ENCODE measurements at regions not wholly inside any gene's neighbourhood (a gene's known extent, or its start where the extent isn't known, plus 50 kb on each side); places are given as distances from the start of the nearest gene placed in this dataset.

DNA sequence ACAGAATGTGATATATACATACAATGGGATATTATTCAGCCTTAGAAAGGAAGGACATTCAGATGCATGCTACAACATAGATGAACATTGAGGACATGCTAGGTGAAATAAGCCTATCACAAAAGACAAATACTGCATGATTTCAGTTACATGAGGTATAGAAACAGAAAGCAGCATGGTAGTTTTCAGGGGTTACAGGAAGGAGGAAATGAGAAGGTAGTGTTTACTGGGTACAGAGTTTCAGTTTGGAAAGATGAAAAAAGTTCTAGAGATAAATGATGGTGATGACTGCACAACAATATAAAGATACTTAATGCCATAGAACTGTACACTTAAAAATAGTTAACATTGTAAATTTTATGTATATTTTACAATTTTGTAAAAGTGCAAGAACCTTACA, 266.7 kb upstream of the C11orf87 start:
- H3K9me2 ChIP-seq (ENCODE audit: insufficient read depth): no peaks in the 10 kb centered on the region
- no peaks in the 10 kb centered on the region for H4K20me1 ChIP-seq (ENCODE audit: insufficient read depth)
- no TSS peak for BruUV-seq (replicated peaks)
- CTCF ChIA-PET: no interaction called here
- no peak overlapping the region for H3K27ac ChIP-seq (ENCODE audit: low read depth, low read length)
- no peak for ATAC-seq
- H3K4me2 ChIP-seq (ENCODE audit: low read length): no peak overlapping the region
- RAD21 ChIA-PET (ENCODE audit: low non-redundant PET in 1 of 2, low total read pairs in 2 of 2, uncharacterized antibody in 2 of 2, unreplicated experiment in 2 of 2): no interaction called here
- DNase-seq (ENCODE audit: low read depth, low spot score): no peak
- no peak overlapping the region for H2AFZ ChIP-seq (ENCODE audit: low read depth, low read length, poor library complexity, severe bottlenecking)
- no peaks in the 10 kb centered on the region for H3K9me3 ChIP-seq (ENCODE audit: control insufficient read depth in 1 of 2, insufficient read depth in 1 of 2, low read depth in 1 of 2, low read length in 2 of 2)
- H3K79me2 ChIP-seq (ENCODE audit: insufficient read depth, low read length): no peaks in the 10 kb centered on the region
- intact Hi-C loops (cut with micrococcal nuclease): no loop called here
- H3K4me1 ChIP-seq (ENCODE audit: control insufficient read depth in 1 of 2, insufficient read depth in 2 of 2, low read length in 2 of 2): no peaks in the 10 kb centered on the region
- H3K36me3 ChIP-seq (ENCODE audit: control insufficient read depth in 1 of 2, insufficient read depth in 2 of 2, low read length in 2 of 2): no peaks in the 10 kb centered on the region
- no peak overlapping the region for H3K9ac ChIP-seq (ENCODE audit: low read length)
- POLR2A ChIA-PET: no interaction called here
- no peak overlapping the region for H3K4me3 ChIP-seq (replicated peaks in 1 of 2; ENCODE audit: low read depth in 1 of 2, low read length in 2 of 2)
- no peak for TF ChIP-seq EZH2 (IDR thresholded peaks at IDR 0.05)
- TF ChIP-seq, protein P1, sequence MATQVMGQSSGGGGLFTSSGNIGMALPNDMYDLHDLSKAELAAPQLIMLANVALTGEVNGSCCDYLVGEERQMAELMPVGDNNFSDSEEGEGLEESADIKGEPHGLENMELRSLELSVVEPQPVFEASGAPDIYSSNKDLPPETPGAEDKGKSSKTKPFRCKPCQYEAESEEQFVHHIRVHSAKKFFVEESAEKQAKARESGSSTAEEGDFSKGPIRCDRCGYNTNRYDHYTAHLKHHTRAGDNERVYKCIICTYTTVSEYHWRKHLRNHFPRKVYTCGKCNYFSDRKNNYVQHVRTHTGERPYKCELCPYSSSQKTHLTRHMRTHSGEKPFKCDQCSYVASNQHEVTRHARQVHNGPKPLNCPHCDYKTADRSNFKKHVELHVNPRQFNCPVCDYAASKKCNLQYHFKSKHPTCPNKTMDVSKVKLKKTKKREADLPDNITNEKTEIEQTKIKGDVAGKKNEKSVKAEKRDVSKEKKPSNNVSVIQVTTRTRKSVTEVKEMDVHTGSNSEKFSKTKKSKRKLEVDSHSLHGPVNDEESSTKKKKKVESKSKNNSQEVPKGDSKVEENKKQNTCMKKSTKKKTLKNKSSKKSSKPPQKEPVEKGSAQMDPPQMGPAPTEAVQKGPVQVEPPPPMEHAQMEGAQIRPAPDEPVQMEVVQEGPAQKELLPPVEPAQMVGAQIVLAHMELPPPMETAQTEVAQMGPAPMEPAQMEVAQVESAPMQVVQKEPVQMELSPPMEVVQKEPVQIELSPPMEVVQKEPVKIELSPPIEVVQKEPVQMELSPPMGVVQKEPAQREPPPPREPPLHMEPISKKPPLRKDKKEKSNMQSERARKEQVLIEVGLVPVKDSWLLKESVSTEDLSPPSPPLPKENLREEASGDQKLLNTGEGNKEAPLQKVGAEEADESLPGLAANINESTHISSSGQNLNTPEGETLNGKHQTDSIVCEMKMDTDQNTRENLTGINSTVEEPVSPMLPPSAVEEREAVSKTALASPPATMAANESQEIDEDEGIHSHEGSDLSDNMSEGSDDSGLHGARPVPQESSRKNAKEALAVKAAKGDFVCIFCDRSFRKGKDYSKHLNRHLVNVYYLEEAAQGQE (IDR thresholded peaks at IDR 0.05; ENCODE audit: low read depth): no peak
- no peak for TF ChIP-seq ELF1 (IDR thresholded peaks at IDR 0.05; ENCODE audit: borderline replicate concordance, low read depth)
- no peak for TF ChIP-seq ZNF274 (IDR thresholded peaks at IDR 0.05; ENCODE audit: low read depth, low read length)
- no peak for TF ChIP-seq CBX3 (IDR thresholded peaks at IDR 0.05; ENCODE audit: low read depth)
- TF ChIP-seq, protein P2, sequence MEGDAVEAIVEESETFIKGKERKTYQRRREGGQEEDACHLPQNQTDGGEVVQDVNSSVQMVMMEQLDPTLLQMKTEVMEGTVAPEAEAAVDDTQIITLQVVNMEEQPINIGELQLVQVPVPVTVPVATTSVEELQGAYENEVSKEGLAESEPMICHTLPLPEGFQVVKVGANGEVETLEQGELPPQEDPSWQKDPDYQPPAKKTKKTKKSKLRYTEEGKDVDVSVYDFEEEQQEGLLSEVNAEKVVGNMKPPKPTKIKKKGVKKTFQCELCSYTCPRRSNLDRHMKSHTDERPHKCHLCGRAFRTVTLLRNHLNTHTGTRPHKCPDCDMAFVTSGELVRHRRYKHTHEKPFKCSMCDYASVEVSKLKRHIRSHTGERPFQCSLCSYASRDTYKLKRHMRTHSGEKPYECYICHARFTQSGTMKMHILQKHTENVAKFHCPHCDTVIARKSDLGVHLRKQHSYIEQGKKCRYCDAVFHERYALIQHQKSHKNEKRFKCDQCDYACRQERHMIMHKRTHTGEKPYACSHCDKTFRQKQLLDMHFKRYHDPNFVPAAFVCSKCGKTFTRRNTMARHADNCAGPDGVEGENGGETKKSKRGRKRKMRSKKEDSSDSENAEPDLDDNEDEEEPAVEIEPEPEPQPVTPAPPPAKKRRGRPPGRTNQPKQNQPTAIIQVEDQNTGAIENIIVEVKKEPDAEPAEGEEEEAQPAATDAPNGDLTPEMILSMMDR (IDR thresholded peaks at IDR 0.05 in 2 of 3, conservative IDR thresholded peaks at IDR 0.05 in 1 of 3; ENCODE audit: borderline replicate concordance in 1 of 3, insufficient read depth in 1 of 3, low read depth in 2 of 3, low read length in 2 of 3): no peak
- TF ChIP-seq POLR2A (IDR thresholded peaks at IDR 0.05; ENCODE audit: borderline replicate concordance, extremely low read depth, insufficient read depth, insufficient read length): no peak
- TF ChIP-seq, protein P3, sequence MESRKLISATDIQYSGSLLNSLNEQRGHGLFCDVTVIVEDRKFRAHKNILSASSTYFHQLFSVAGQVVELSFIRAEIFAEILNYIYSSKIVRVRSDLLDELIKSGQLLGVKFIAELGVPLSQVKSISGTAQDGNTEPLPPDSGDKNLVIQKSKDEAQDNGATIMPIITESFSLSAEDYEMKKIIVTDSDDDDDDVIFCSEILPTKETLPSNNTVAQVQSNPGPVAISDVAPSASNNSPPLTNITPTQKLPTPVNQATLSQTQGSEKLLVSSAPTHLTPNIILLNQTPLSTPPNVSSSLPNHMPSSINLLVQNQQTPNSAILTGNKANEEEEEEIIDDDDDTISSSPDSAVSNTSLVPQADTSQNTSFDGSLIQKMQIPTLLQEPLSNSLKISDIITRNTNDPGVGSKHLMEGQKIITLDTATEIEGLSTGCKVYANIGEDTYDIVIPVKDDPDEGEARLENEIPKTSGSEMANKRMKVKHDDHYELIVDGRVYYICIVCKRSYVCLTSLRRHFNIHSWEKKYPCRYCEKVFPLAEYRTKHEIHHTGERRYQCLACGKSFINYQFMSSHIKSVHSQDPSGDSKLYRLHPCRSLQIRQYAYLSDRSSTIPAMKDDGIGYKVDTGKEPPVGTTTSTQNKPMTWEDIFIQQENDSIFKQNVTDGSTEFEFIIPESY (IDR thresholded peaks at IDR 0.05; ENCODE audit: extremely low read depth, insufficient replicate concordance, low read length): no peak
- TF ChIP-seq RAD21 (IDR thresholded peaks at IDR 0.05; ENCODE audit: low read depth): no peak
- TF ChIP-seq, protein P4, sequence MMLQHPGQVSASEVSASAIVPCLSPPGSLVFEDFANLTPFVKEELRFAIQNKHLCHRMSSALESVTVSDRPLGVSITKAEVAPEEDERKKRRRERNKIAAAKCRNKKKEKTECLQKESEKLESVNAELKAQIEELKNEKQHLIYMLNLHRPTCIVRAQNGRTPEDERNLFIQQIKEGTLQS (IDR thresholded peaks at IDR 0.05): no peak
- no peaks in the 10 kb centered on the region for H3K27me3 ChIP-seq (ENCODE audit: insufficient read depth, low read length)
